Testis (tissue), 2 donors: ENCODE measurements at regions not wholly inside any gene's neighbourhood (a gene's known extent, or its start where the extent isn't known, plus 50 kb on each side); places are given as distances from the start of the nearest gene placed in this dataset.

Experiments used
- DNase-seq: peaks from one replicate; pipeline ENCODE4 v3.0.0-alpha.2; 2019
- H3K27ac ChIP-seq, 2 donors: fragments of 200-600 bp; sonication (generic); one replicate each; pipeline ENCODE4 v1.5.1; 2019
- H3K27me3 ChIP-seq: fragments of 200-600 bp; sonication (generic); one replicate; pipeline ENCODE4 v1.5.1; 2019
- H3K36me3 ChIP-seq: fragments of 200-600 bp; sonication (generic); one replicate; pipeline ENCODE4 v1.5.1; 2017; ENCODE audit warnings: low read depth; ENCODE audit errors: missing control alignments
- H3K4me1 ChIP-seq: fragments of 200-600 bp; sonication (generic); one replicate; pipeline ENCODE4 v1.5.1; 2019
- H3K4me3 ChIP-seq, 2 donors: fragments of 200-600 bp; sonication (generic); one replicate each; pipeline ENCODE4 v1.5.1; 2017 to 2019
- H3K9me3 ChIP-seq: fragments of 200-600 bp; sonication (generic); one replicate; pipeline ENCODE4 v1.5.1; 2017
- POLR2A ChIP-seq: fragments of 450-650 bp; IDR thresholded peaks from one replicate; pipeline ENCODE4 v1.6.1; 2017; ENCODE audit warnings: antibody characterized with exemption, mild to moderate bottlenecking, moderate library complexity
- WGBS, 2 donors: methylation state at CpG; one replicate each; pipeline ENCODE4 v1.1.5; 2018; 5-methylcytosine and 5-hydroxymethylcytosine counted together
- intact Hi-C: fragments of 100-400 bp; cut with DNase I; formaldehyde crosslinking; loops from one replicate; pipeline ENCODE4 v1.15.1; 2023; ENCODE audit warnings: low total_unique reads
- TF ChIP-seq, protein P1 (sequence below), 3 experiments: fragments of 450-650 bp in 2 of 3; fragments of 200-600 bp in 1 of 3; sonication (generic) in 1 of 3; IDR thresholded peaks; one replicate each; pipeline ENCODE4 v1.5.1; 2016 to 2019; ENCODE audit warnings: antibody characterized with exemption in 3 of 3, mild to moderate bottlenecking in 2 of 3, moderate library complexity in 1 of 3

- Histone ChIP-seq H3K4me3 (no peak overlapping the region), H3K36me3 (no peaks in the 10 kb centered on the region), H3K27ac (no peak overlapping the region), H3K27me3 (no peaks in the 10 kb centered on the region), H3K4me1 (no peaks in the 10 kb centered on the region), H3K9me3 (no peaks in the 10 kb centered on the region)
- intact Hi-C loops = no loop called here
- DNase-seq = no peak
- TF ChIP-seq, protein P1, sequence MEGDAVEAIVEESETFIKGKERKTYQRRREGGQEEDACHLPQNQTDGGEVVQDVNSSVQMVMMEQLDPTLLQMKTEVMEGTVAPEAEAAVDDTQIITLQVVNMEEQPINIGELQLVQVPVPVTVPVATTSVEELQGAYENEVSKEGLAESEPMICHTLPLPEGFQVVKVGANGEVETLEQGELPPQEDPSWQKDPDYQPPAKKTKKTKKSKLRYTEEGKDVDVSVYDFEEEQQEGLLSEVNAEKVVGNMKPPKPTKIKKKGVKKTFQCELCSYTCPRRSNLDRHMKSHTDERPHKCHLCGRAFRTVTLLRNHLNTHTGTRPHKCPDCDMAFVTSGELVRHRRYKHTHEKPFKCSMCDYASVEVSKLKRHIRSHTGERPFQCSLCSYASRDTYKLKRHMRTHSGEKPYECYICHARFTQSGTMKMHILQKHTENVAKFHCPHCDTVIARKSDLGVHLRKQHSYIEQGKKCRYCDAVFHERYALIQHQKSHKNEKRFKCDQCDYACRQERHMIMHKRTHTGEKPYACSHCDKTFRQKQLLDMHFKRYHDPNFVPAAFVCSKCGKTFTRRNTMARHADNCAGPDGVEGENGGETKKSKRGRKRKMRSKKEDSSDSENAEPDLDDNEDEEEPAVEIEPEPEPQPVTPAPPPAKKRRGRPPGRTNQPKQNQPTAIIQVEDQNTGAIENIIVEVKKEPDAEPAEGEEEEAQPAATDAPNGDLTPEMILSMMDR (IDR thresholded peaks at IDR 0.05) = no peak
- no peak for TF ChIP-seq POLR2A
- WGBS, 2 donors = 77 to 85% methylated on average over 4 of the region's 4 CpGs
Measured at GRCh38 chr12:105948331-105948730, 190.4 kb downstream of the NUAK1 start.

GRCh38 chr12:105949391-105949790 is 189.4 kb downstream of the NUAK1 start:
- Histone ChIP-seq H3K4me1 (no peaks in the 10 kb centered on the region), H3K4me3 (no peak overlapping the region), H3K9me3 (no peaks in the 10 kb centered on the region), H3K27ac (no peak overlapping the region), H3K36me3 (no peaks in the 10 kb centered on the region), H3K27me3 (no peaks in the 10 kb centered on the region)
- TF ChIP-seq, protein P1 (IDR thresholded peaks at IDR 0.05) = no peak
- TF ChIP-seq POLR2A = no peak
- intact Hi-C loops = no loop called here
- DNase-seq = no peak

GRCh38 chr12:105951732-105952131 is 187.0 kb downstream of the NUAK1 start:
- WGBS, 2 donors = 25 to 67% methylated on average over 1 to 2 of the region's 2 CpGs
- Histone ChIP-seq H3K36me3 (no peaks in the 10 kb centered on the region), H3K9me3 (no peaks in the 10 kb centered on the region), H3K4me3 (no peak overlapping the region), H3K27me3 (no peaks in the 10 kb centered on the region), H3K27ac (no peak overlapping the region), H3K4me1 (no peaks in the 10 kb centered on the region)
- TF ChIP-seq, protein P1 (IDR thresholded peaks at IDR 0.05) = no peak
- no peak for TF ChIP-seq POLR2A
- intact Hi-C loops = no loop called here
- DNase-seq = no peak

- intact Hi-C loops = no loop called here
- 84 to 85% methylated on average over 6 to 7 of the region's 7 CpGs for WGBS, 2 donors
- no peak overlapping the region for H3K4me3 ChIP-seq
Measured at GRCh38 chr12:105954951-105955931, 183.5 kb downstream of the NUAK1 start.

More at GRCh38 chr12:105954951-105955931, 183.5 kb downstream of the NUAK1 start:
- no peaks in the 10 kb centered on the region for H3K27me3 ChIP-seq
- H3K9me3 ChIP-seq = no peaks in the 10 kb centered on the region
- no peak for DNase-seq
- no peaks in the 10 kb centered on the region for H3K36me3 ChIP-seq
- H3K4me1 ChIP-seq = no peaks in the 10 kb centered on the region
- no peak overlapping the region for H3K27ac ChIP-seq
- TF ChIP-seq, protein P1 (IDR thresholded peaks at IDR 0.05) = no peak
- no peak for TF ChIP-seq POLR2A
